Neural progenitor cell (in vitro differentiated cells): ENCODE measurements at regions not wholly inside any gene's neighbourhood (a gene's known extent, or its start where the extent isn't known, plus 50 kb on each side); places are given as distances from the start of the nearest gene placed in this dataset.

Experiments used
- DNase-seq: peaks from one replicate; pipeline ENCODE4 v3.0.0-alpha.2; 2016; ENCODE audit warnings: low spot score
- H2AFZ ChIP-seq: fragments of 200-600 bp; sonication (generic); replicated peaks from 2 replicates; pipeline ENCODE4 v1.6.1; 2016; ENCODE audit warnings: antibody characterized with exemption
- H3F3A ChIP-seq: fragments of 200-600 bp; sonication (generic); 2 replicates; pipeline ENCODE4 v1.6.1; 2016; ENCODE audit warnings: antibody characterized with exemption, low read depth
- H3K27ac ChIP-seq: fragments of 200-600 bp; sonication (generic); 2 replicates; pipeline ENCODE4 v1.5.1; 2016; ENCODE audit warnings: mild to moderate bottlenecking
- H3K27me3 ChIP-seq: fragments of 200-600 bp; sonication (generic); 2 replicates; pipeline ENCODE4 v1.6.1; 2016; ENCODE audit warnings: mild to moderate bottlenecking, moderate library complexity
- H3K36me3 ChIP-seq: fragments of 200-600 bp; sonication (generic); 2 replicates; pipeline ENCODE4 v1.5.1; 2016
- H3K4me1 ChIP-seq: fragments of 200-600 bp; sonication (generic); 2 replicates; pipeline ENCODE4 v1.6.1; 2016; ENCODE audit warnings: mixed run types
- H3K4me2 ChIP-seq: fragments of 200-600 bp; sonication (generic); 2 replicates; pipeline ENCODE4 v1.6.1; 2016
- H3K4me3 ChIP-seq: fragments of 200-600 bp; sonication (generic); 2 replicates; pipeline ENCODE4 v1.5.1; 2016
- H3K79me2 ChIP-seq: fragments of 200-600 bp; sonication (generic); 2 replicates; pipeline ENCODE4 v1.6.1; 2016; ENCODE audit warnings: low read depth
- H3K9ac ChIP-seq: fragments of 200-600 bp; sonication (generic); 2 replicates; pipeline ENCODE4 v1.6.1; 2016
- H3K9me3 ChIP-seq: fragments of 200-600 bp; sonication (generic); 2 replicates; pipeline ENCODE4 v1.5.1; 2016; ENCODE audit warnings: low read depth
- H4K20me1 ChIP-seq: fragments of 200-600 bp; sonication (generic); 2 replicates; pipeline ENCODE4 v1.6.1; 2016; ENCODE audit warnings: low read depth
- H3K27ac Mint-ChIP-seq: 3 replicates; pipeline ENCODE4 v1.8.0; 2021; ENCODE audit warnings: mixed read lengths
- H3K27me3 Mint-ChIP-seq: 2 replicates; pipeline ENCODE4 v1.8.0; 2022; ENCODE audit warnings: low read depth, mild to moderate bottlenecking, inconsistent platforms, moderate library complexity, mixed read lengths; ENCODE audit not compliant: insufficient read depth
- H3K36me3 Mint-ChIP-seq: 3 replicates; pipeline ENCODE4 v1.8.0; 2021; ENCODE audit warnings: mixed read lengths
- H3K4me1 Mint-ChIP-seq: 3 replicates; pipeline ENCODE4 v1.8.0; 2021; ENCODE audit warnings: mixed read lengths
- H3K4me3 Mint-ChIP-seq: 3 replicates; pipeline ENCODE4 v1.8.0; 2021; ENCODE audit warnings: mild to moderate bottlenecking, moderate library complexity, mixed read lengths
- H3K9me3 Mint-ChIP-seq: 3 replicates; pipeline ENCODE4 v1.8.0; 2020; ENCODE audit warnings: mixed read lengths
- CTCF ChIP-seq: fragments of 200-600 bp; sonication (generic); IDR thresholded peaks from 2 replicates; pipeline ENCODE4 v1.5.1; 2017; ENCODE audit warnings: antibody characterized with exemption, mild to moderate bottlenecking
- EZH2 ChIP-seq: fragments of 200-600 bp; sonication (generic); IDR thresholded peaks from 2 replicates; pipeline ENCODE4 v1.6.1; 2017; ENCODE audit warnings: antibody characterized with exemption, mild to moderate bottlenecking, moderate library complexity
- EZH2phosphoT487 ChIP-seq: fragments of 200-600 bp; sonication (generic); IDR thresholded peaks from 2 replicates; pipeline ENCODE4 v1.6.1; 2017; ENCODE audit warnings: antibody characterized with exemption

- H3K36me3 ChIP-seq, result no peaks in the 10 kb centered on the region
- H3K79me2 ChIP-seq, result no peaks in the 10 kb centered on the region
- H3K4me2 ChIP-seq, result no peak overlapping the region
- DNase-seq, result no peak
- no peak overlapping the region for H3K9ac ChIP-seq
- H3K9me3 ChIP-seq, result no peaks in the 10 kb centered on the region
- no peak overlapping the region for H3K4me3 ChIP-seq
- peaks cover 26% of the 10 kb centered on the region for H3K4me1 Mint-ChIP-seq
- no peaks in the 10 kb centered on the region for H4K20me1 ChIP-seq
- no peak overlapping the region for H3K4me3 Mint-ChIP-seq
- no peak for TF ChIP-seq EZH2phosphoT487
- no peak for TF ChIP-seq EZH2
- TF ChIP-seq CTCF, result no peak
- peaks cover 14% of the 10 kb centered on the region for H3K27me3 Mint-ChIP-seq
- H3K27me3 ChIP-seq, result no peaks in the 10 kb centered on the region
- H2AFZ ChIP-seq, result no peak overlapping the region
- H3K36me3 Mint-ChIP-seq, result no peaks in the 10 kb centered on the region
- H3F3A ChIP-seq, result peaks cover 6% of the 10 kb centered on the region
- peaks cover 40% of the 10 kb centered on the region for H3K4me1 ChIP-seq
- H3K27ac Mint-ChIP-seq, result peak overlapping the region; percentile 10
- no peak overlapping the region for H3K27ac ChIP-seq
- peaks cover under 1% of the 10 kb centered on the region for H3K9me3 Mint-ChIP-seq
Measured at GRCh38 chr1:209434631-209435217, 148.8 kb upstream of the CAMK1G start.

- no peaks in the 10 kb centered on the region for H3K36me3 Mint-ChIP-seq
Measured at GRCh38 chr1:209435654-209436566, 147.6 kb upstream of the CAMK1G start.

GRCh38 chr1:209439828-209440227 lies 143.7 kb upstream of the CAMK1G start:
- DNase-seq, result no peak
- peaks cover 12% of the 10 kb centered on the region for H3K27me3 Mint-ChIP-seq
- Histone ChIP-seq H3K9me3 (no peaks in the 10 kb centered on the region), H3K79me2 (no peaks in the 10 kb centered on the region), H3K4me3 (no peak overlapping the region), H3F3A (no peaks in the 10 kb centered on the region), H4K20me1 (no peaks in the 10 kb centered on the region), H3K36me3 (no peaks in the 10 kb centered on the region), H3K4me2 (no peak overlapping the region), H2AFZ (no peak overlapping the region), H3K9ac (no peak overlapping the region), H3K4me1 (peaks cover 6% of the 10 kb centered on the region), H3K27me3 (no peaks in the 10 kb centered on the region), H3K27ac (no peak overlapping the region)
- H3K27ac Mint-ChIP-seq, result no peak overlapping the region
- peaks cover 4% of the 10 kb centered on the region for H3K9me3 Mint-ChIP-seq
- H3K4me1 Mint-ChIP-seq, result peaks cover 3% of the 10 kb centered on the region
- H3K4me3 Mint-ChIP-seq, result no peak overlapping the region
- no peaks in the 10 kb centered on the region for H3K36me3 Mint-ChIP-seq
- no peak for TF ChIP-seq EZH2phosphoT487
- no peak for TF ChIP-seq EZH2
- TF ChIP-seq CTCF, result no peak

More at GRCh38 chr1:209435654-209436566, 147.6 kb upstream of the CAMK1G start:
- peak; percentile 86 for DNase-seq
- Histone ChIP-seq H3K4me1 (peaks cover 40% of the 10 kb centered on the region), H3F3A (peaks cover 6% of the 10 kb centered on the region), H3K27me3 (no peaks in the 10 kb centered on the region), H3K79me2 (no peaks in the 10 kb centered on the region), H3K4me3 (no peak overlapping the region), H3K4me2 (no peak overlapping the region), H3K36me3 (no peaks in the 10 kb centered on the region), H3K9ac (no peak overlapping the region), H3K27ac (no peak overlapping the region), H2AFZ (peak overlapping the region; percentile 17), H3K9me3 (no peaks in the 10 kb centered on the region), H4K20me1 (no peaks in the 10 kb centered on the region)
- TF ChIP-seq EZH2phosphoT487, result no peak
- peak; percentile 88 for TF ChIP-seq CTCF
- Mint-ChIP-seq H3K4me3 (no peak overlapping the region), H3K27me3 (peaks cover 12% of the 10 kb centered on the region), H3K27ac (no peak overlapping the region), H3K9me3 (peaks cover 4% of the 10 kb centered on the region), H3K4me1 (peaks cover 26% of the 10 kb centered on the region)
